NCI-H2227 (cell line): ENCODE measurements at regions not wholly inside any gene's neighbourhood (a gene's known extent, or its start where the extent isn't known, plus 50 kb on each side); places are given as distances from the start of the nearest gene placed in this dataset.
"Not testable (repeated sequence)": the region's sequence is repeated elsewhere in the genome, so short reads cannot be mapped to it uniquely, and the experiment has no call there.

Experiments used
- DNase-seq: peaks from one replicate; lab custom pipeline; 2025; ENCODE audit not compliant: unreplicated experiment; lab: John Stamatoyannopoulos, UW

- DNase-seq: no peak
These were observed 466.6 kb upstream of the ERCC4 start for GRCh38 chr16:13453325-13453724.

GRCh38 chr16:13453938-13454553, 465.9 kb upstream of the ERCC4 start:
- DNase-seq: peak; percentile 10

GRCh38 chr16:13463619-13464018, 456.3 kb upstream of the ERCC4 start:
- no peak for DNase-seq

- no peak for DNase-seq
These were observed 448.9 kb upstream of the ERCC4 start for GRCh38 chr16:13471036-13471435.

- DNase-seq: no peak
These were observed 441.0 kb upstream of the ERCC4 start for GRCh38 chr16:13478991-13479390.

GRCh38 chr16:13479549-13479948, 440.4 kb upstream of the ERCC4 start:
- no peak for DNase-seq

GRCh38 chr16:13480801-13481200, 439.2 kb upstream of the ERCC4 start:
- no peak for DNase-seq

- DNase-seq: no peak
These were observed 436.8 kb upstream of the ERCC4 start for GRCh38 chr16:13483121-13483520.

- not testable (repeated sequence) for DNase-seq
These were observed 430.5 kb upstream of the ERCC4 start for GRCh38 chr16:13489416-13489815.

- DNase-seq: no peak
These were observed 427.9 kb upstream of the ERCC4 start for GRCh38 chr16:13492046-13492445.

- DNase-seq: no peak
These were observed 415.9 kb upstream of the ERCC4 start for GRCh38 chr16:13503960-13504635.

- no peak for DNase-seq
These were observed 412.4 kb upstream of the ERCC4 start for GRCh38 chr16:13507530-13507929.

- no peak for DNase-seq
These were observed 409.4 kb upstream of the ERCC4 start for GRCh38 chr16:13510425-13511151.

GRCh38 chr16:13517841-13518240, 402.1 kb upstream of the ERCC4 start:
- no peak for DNase-seq

GRCh38 chr16:13519871-13520270, 400.1 kb upstream of the ERCC4 start:
- DNase-seq: no peak

GRCh38 chr16:13521356-13521755, 398.6 kb upstream of the ERCC4 start:
- DNase-seq: no peak

- DNase-seq: no peak
These were observed 392.6 kb upstream of the ERCC4 start for GRCh38 chr16:13527332-13527731.

GRCh38 chr16:13528691-13529090, 391.3 kb upstream of the ERCC4 start:
- DNase-seq: no peak

- DNase-seq: no peak
These were observed 390.6 kb upstream of the ERCC4 start for GRCh38 chr16:13529193-13529982.

GRCh38 chr16:13540771-13541170, 379.2 kb upstream of the ERCC4 start:
- DNase-seq: no peak

- no peak for DNase-seq
These were observed 377.7 kb upstream of the ERCC4 start for GRCh38 chr16:13542284-13542683.
